ENCODE measurements at regions not wholly inside any gene's neighbourhood (a gene's known extent, or its start where the extent isn't known, plus 50 kb on each side); places are given as distances from the start of the nearest gene placed in this dataset.
"Not testable (repeated sequence)": the region's sequence is repeated elsewhere in the genome, so short reads cannot be mapped to it uniquely, and the experiment has no call there.

DNA sequence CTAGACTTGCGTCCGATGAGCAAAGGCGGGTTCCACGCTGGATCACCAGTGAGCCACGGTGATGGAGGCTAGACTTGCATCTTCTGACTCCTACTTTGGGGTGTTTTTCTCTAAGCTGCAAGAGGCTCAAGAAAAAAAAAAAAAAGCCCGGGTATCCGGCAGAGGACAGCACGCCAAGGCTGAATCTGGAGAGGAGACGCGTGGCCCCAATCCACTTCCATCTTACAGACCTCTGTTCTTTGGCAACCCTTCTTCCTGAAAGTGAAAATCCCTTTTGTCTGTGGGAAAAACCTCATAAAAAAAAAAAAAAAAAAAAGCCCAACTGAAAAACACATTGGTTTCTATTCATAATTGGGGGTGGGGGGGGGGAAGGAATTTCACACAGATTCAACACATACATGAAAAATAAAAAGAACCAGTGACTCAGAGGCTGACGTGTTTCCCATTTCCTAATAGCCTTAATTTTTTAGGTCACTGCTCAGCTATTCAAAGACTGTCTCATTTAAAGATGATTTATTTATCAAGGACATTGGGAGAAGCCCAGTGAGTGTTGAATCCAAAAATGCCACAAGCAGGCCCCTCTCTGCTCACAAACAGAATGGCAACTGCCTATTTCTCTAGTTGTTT, 258.3 kb downstream of the FOXL1 start:
- Mint-ChIP-seq H3K27ac (no peak overlapping the region), H3K9me3 (no peaks in the 10 kb centered on the region), H3K4me3 (no peak overlapping the region), H3K36me3 (no peaks in the 10 kb centered on the region), H3K4me1 (peaks cover 5% of the 10 kb centered on the region)
- ATAC-seq: no peak
- no peak for DNase-seq (ENCODE audit: low spot score in 2 of 2)

GRCh38 chr16:86843812-86844211, 265.5 kb downstream of the FOXL1 start:
- H3K9me3 Mint-ChIP-seq: no peaks in the 10 kb centered on the region
- no peak overlapping the region for H3K4me3 Mint-ChIP-seq

GRCh38 chr16:86844695-86845094, 266.3 kb downstream of the FOXL1 start:
- Mint-ChIP-seq H3K4me1 (no peaks in the 10 kb centered on the region), H3K4me3 (no peak overlapping the region), H3K36me3 (no peaks in the 10 kb centered on the region), H3K27ac (no peak overlapping the region), H3K9me3 (no peaks in the 10 kb centered on the region)
- ATAC-seq: no peak
- no peak for DNase-seq (ENCODE audit: low spot score in 2 of 2)

More at GRCh38 chr16:86843812-86844211, 265.5 kb downstream of the FOXL1 start:
- DNase-seq (ENCODE audit: low spot score in 2 of 2) (no peak), ATAC-seq (no peak)
- Mint-ChIP-seq H3K36me3 (no peaks in the 10 kb centered on the region), H3K4me1 (no peaks in the 10 kb centered on the region), H3K27ac (no peak overlapping the region)

DNA sequence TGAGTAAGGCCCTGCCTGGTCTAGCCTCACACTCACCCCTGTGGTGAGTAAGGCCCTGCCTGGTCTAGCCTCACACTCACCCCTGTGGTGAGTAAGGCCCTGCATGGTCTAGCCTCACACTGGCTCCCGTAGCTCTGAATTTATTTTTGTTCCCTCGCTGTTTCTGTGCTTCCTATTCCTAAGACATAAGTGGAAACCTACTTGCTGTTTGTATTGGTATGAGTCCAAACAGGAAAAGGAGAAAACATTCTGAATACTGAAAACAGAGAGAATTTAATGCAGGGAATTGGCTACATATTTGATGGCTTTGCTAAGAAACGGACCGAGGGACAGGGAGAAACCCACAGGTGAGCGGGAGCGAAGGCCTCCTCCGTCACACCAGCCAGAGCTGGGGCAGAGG, 267.8 kb downstream of the FOXL1 start:
- no peak overlapping the region for H3K4me3 Mint-ChIP-seq
- no peaks in the 10 kb centered on the region for H3K9me3 Mint-ChIP-seq
- no peak for DNase-seq (ENCODE audit: low spot score in 2 of 2)
- ATAC-seq: no peak
- no peaks in the 10 kb centered on the region for H3K4me1 Mint-ChIP-seq
- no peak overlapping the region for H3K27ac Mint-ChIP-seq
- no peaks in the 10 kb centered on the region for H3K36me3 Mint-ChIP-seq

- H3K27ac Mint-ChIP-seq: no peak overlapping the region
Observed at GRCh38 chr16:86848821-86849220, 270.5 kb downstream of the FOXL1 start.

GRCh38 chr16:86850670-86851069, 272.3 kb downstream of the FOXL1 start:
- DNase-seq (ENCODE audit: low spot score in 2 of 2) (no peak), ATAC-seq (no peak)
- no peaks in the 10 kb centered on the region for H3K4me1 Mint-ChIP-seq
- H3K27ac Mint-ChIP-seq: no peak overlapping the region
- no peaks in the 10 kb centered on the region for H3K9me3 Mint-ChIP-seq
- no peaks in the 10 kb centered on the region for H3K36me3 Mint-ChIP-seq
- H3K4me3 Mint-ChIP-seq: no peak overlapping the region

More at GRCh38 chr16:86848821-86849220, 270.5 kb downstream of the FOXL1 start:
- Mint-ChIP-seq H3K4me3 (no peak overlapping the region), H3K4me1 (no peaks in the 10 kb centered on the region), H3K9me3 (no peaks in the 10 kb centered on the region), H3K36me3 (no peaks in the 10 kb centered on the region)
- ATAC-seq (no peak), DNase-seq (ENCODE audit: low spot score in 2 of 2) (no peak)

GRCh38 chr16:86852135-86852534, 273.8 kb downstream of the FOXL1 start:
- no peak overlapping the region for H3K27ac Mint-ChIP-seq
- no peaks in the 10 kb centered on the region for H3K4me1 Mint-ChIP-seq
- H3K9me3 Mint-ChIP-seq: no peaks in the 10 kb centered on the region
- no peak overlapping the region for H3K4me3 Mint-ChIP-seq
- no peaks in the 10 kb centered on the region for H3K36me3 Mint-ChIP-seq
- no peak for ATAC-seq
- DNase-seq (ENCODE audit: low spot score in 2 of 2): no peak

DNA sequence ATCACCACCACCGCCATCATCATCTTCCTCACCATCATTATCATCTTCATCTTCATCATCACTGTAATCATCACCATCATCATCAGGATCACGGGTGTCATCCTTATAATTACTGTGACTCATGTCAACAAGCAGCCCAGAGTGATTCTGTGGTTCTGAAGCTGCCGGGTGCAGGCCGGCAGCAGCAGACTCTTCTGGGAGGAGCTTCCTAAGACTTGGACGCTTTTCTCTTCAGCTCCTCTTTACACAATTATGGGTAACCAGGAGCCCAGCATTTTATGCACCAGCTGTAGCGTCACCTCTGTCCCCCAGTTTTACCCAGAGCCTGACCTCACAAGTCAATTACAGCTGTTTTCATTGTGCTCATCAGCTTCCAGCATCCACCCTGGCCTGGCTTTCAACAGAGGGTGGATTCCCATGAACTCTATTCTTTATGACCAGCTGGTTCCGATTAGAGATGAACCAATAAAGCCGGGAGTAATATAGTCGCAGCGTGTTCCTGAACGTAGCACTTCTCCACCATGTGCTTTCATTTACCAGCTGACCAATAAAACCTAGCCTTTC, 275.8 kb downstream of the FOXL1 start:
- ATAC-seq (no peak), DNase-seq (ENCODE audit: low spot score in 2 of 2) (no peak)
- H3K9me3 Mint-ChIP-seq: no peaks in the 10 kb centered on the region

GRCh38 chr16:86854626-86855294, 276.4 kb downstream of the FOXL1 start:
- no peaks in the 10 kb centered on the region for H3K9me3 Mint-ChIP-seq
- ATAC-seq: no peak
- DNase-seq (ENCODE audit: low spot score in 2 of 2): no peak
- no peaks in the 10 kb centered on the region for H3K4me1 Mint-ChIP-seq
- H3K4me3 Mint-ChIP-seq: no peak overlapping the region
- no peak overlapping the region for H3K27ac Mint-ChIP-seq
- no peaks in the 10 kb centered on the region for H3K36me3 Mint-ChIP-seq

More for the DNA sequence above, 275.8 kb downstream of the FOXL1 start:
- Mint-ChIP-seq H3K27ac (no peak overlapping the region), H3K36me3 (no peaks in the 10 kb centered on the region), H3K4me1 (no peaks in the 10 kb centered on the region), H3K4me3 (no peak overlapping the region)

DNA sequence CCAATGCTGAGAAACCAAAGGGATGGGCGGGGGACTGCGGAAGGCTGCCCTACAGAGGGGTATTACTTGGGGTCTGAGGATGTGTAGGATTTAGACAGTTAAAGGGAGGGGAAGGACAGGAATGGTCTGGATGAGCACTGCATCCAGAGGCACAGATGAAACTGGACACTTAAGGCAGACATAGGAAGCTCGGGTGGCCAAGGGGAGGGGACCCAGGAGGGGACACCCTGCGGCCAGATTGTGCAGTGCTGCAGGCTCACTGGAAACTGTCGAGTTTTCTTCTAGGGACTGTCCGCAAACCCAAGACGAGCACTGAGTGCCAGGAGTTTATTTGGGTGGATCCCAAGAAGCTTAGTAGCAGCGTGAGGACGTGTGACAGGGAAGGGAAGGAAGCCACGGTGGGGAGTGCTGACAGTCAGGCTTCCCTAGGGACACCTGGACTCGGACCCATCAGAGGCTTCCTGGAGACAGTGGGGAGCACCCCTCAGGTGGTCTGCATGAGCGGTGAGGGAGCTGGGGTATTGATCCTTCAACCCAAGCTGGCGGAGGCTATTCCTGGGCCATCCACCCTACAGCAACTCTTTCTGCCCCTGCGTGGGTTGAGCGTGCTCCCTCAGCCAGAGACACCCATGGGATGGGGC, 278.7 kb downstream of the FOXL1 start:
- no peaks in the 10 kb centered on the region for H3K9me3 Mint-ChIP-seq
- no peak for DNase-seq (ENCODE audit: low spot score in 2 of 2)
- H3K36me3 Mint-ChIP-seq: no peaks in the 10 kb centered on the region
- no peak overlapping the region for H3K4me3 Mint-ChIP-seq
- no peak overlapping the region for H3K27ac Mint-ChIP-seq
- ATAC-seq: no peak
- no peaks in the 10 kb centered on the region for H3K4me1 Mint-ChIP-seq

DNA sequence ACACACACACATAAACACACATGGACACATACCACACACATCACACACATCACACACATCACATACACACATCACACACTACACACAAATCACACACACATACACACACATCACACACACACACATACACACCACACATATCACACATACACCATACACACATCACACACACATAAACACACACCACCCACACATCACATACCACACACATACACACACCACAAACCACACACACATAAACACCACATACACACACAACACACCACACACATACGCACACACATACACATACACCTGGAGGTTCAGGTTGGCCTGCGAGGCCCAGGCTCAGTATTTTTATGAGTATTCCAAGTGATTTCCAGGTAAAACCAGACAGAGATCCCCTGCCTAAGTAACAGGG, 279.5 kb downstream of the FOXL1 start:
- no peak for DNase-seq (ENCODE audit: low spot score in 2 of 2)
- Mint-ChIP-seq H3K9me3 (no peaks in the 10 kb centered on the region), H3K4me1 (no peaks in the 10 kb centered on the region), H3K27ac (no peak overlapping the region), H3K36me3 (no peaks in the 10 kb centered on the region), H3K4me3 (no peak overlapping the region)
- no peak for ATAC-seq

DNA sequence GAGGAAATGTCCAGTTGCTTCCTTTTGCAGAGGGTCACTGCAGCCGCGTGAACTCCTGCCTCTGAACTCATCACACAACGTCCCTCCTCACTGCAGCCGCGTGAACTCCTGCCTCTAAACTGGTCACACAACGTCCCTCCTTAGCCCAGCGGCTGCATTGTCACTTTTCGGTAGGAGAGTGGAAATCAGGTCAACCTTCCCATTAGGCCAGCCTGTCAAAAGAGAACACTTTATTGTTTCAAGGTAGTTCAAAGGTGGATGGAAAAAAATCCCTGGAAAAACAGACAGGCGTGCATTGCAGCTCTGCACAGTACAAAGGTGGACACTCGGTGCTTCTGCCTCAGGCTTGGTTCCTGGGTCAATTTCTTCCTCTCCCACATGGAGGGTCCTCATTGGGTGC, 280.2 kb downstream of the FOXL1 start:
- Mint-ChIP-seq H3K9me3 (no peaks in the 10 kb centered on the region), H3K27ac (no peak overlapping the region), H3K4me1 (no peaks in the 10 kb centered on the region), H3K36me3 (no peaks in the 10 kb centered on the region), H3K4me3 (no peak overlapping the region)
- ATAC-seq: no peak
- DNase-seq (ENCODE audit: low spot score in 2 of 2): no peak

GRCh38 chr16:86861270-86861858, 283.0 kb downstream of the FOXL1 start:
- H3K36me3 Mint-ChIP-seq; DNase-seq (ENCODE audit: low spot score in 2 of 2); H3K27ac Mint-ChIP-seq; H3K4me1 Mint-ChIP-seq; H3K9me3 Mint-ChIP-seq; H3K4me3 Mint-ChIP-seq; ATAC-seq: not testable (repeated sequence)

DNA sequence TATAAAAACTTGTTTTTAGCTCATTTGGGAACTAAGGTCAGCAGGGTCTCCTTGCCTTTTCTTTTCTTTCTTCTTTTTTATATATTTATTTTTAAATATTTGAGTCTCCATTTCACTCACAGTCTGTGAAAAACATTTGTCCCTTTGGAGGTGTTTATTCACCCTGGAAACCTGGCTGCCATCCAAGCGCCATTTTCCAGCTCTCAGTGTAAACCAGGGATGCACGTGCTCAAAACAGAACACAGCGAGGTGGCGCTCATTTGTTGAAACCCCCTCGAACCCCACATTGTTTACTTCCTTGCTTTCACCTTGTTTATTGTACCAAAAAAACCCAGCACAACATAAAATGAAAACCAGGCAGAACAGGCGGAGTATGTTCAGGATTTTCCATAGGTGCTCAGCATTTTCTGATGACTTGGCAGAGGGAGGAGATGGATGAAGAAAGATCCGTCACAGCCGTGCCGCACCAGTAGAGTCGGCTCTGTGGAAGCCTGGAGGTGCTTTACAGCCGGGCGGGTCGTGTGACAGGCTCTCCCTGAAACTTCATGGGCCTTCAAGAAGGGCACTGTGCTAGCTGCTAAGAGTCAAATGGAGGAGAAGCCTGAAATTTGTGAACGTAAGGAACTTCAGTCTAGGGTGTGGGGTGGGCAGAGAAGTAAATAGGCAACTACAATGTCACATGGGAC, 284.4 kb downstream of the FOXL1 start:
- no peak overlapping the region for H3K27ac Mint-ChIP-seq
- ATAC-seq: no peak
- DNase-seq (ENCODE audit: low spot score in 2 of 2): no peak
- no peaks in the 10 kb centered on the region for H3K9me3 Mint-ChIP-seq
- no peak overlapping the region for H3K4me3 Mint-ChIP-seq
- H3K4me1 Mint-ChIP-seq: no peaks in the 10 kb centered on the region
- no peaks in the 10 kb centered on the region for H3K36me3 Mint-ChIP-seq

DNA sequence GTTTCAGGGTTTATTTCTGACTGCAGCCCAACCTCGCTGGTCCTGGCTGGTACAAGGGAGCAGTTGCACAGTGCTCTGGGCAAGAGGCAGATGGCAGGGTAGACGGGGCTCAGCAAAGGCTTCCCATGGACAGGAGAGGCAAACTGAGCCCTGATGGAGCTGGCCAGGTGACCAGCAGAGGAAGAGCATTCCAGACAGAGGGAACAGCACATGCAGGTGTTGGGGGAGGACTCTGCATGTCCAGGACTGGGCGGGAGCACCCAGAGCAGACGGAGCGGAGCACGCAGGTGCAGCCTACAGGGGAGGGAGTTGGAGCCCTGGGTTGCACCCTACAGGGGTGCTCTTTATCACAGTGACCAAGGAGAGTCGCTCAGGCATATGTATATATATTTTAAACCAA, 285.3 kb downstream of the FOXL1 start:
- H3K36me3 Mint-ChIP-seq: no peaks in the 10 kb centered on the region
- DNase-seq (ENCODE audit: low spot score in 2 of 2) (no peak), ATAC-seq (no peak)
- H3K4me1 Mint-ChIP-seq: no peaks in the 10 kb centered on the region
- no peak overlapping the region for H3K4me3 Mint-ChIP-seq
- no peak overlapping the region for H3K27ac Mint-ChIP-seq
- H3K9me3 Mint-ChIP-seq: no peaks in the 10 kb centered on the region

Measured in stimulated activated effector memory CD8-positive, alpha-beta T cell treated with anti-CD3 and anti-CD28 coated beads, Interleukin-12 subunit alpha, Interleukin-12 subunit beta, amount 100 ng/mL, for 72 hours (primary cell).